CD4-positive, alpha-beta T cell (primary cell): ENCODE measurements at regions not wholly inside any gene's neighbourhood (a gene's known extent, or its start where the extent isn't known, plus 50 kb on each side); places are given as distances from the start of the nearest gene placed in this dataset.

ENCODE experiments used
- ATAC-seq: fragments of 200-7000 bp; cut with Tn5 transposase; one replicate; pipeline ENCODE4 v1.10.0; 2022; ENCODE audit warnings: mild to moderate bottlenecking; ENCODE audit not compliant: poor library complexity
- CTCF ChIA-PET: fragments of 350-600 bp; sonication (Branson Sonifier 250); formaldehyde crosslinking; loops from one replicate; lab custom pipeline; 2021; ENCODE audit warnings: antibody characterized with exemption, inconsistent platforms; lab: Charles Lee
- POLR2A ChIA-PET: fragments of 350-600 bp; sonication (Branson Sonifier 250); formaldehyde crosslinking; loops from one replicate; lab custom pipeline; 2021; ENCODE audit warnings: antibody characterized with exemption, inconsistent platforms; lab: Charles Lee
- DNase-seq, 14 experiments: peaks; one replicate each; pipeline ENCODE4 v3.0.0-alpha.2; 2013 to 2020; ENCODE audit warnings: mixed read lengths in 2 of 14
- H3K27ac ChIP-seq, 2 donors: one replicate each; pipeline versions ENCODE4 v1.5.1 to v1.7.0; 2013; ENCODE audit warnings: low read length in 2 of 2, low read depth in 1 of 2, mild to moderate bottlenecking in 1 of 2
- H3K27me3 ChIP-seq, 2 experiments: 1 replicate in 1 of 2; 2 replicates in 1 of 2; pipeline versions ENCODE4 v1.6.1 to v1.7.0; 2013; ENCODE audit warnings: low read length in 2 of 2, control low read depth in 1 of 2, mild to moderate bottlenecking in 1 of 2, moderate library complexity in 1 of 2; ENCODE audit not compliant: insufficient read depth in 2 of 2, control insufficient read depth in 1 of 2
- H3K36me3 ChIP-seq: one replicate; pipeline ENCODE4 v1.6.1; 2013; ENCODE audit warnings: low read length, control low read depth; ENCODE audit not compliant: insufficient read depth
- H3K4me1 ChIP-seq: one replicate; pipeline ENCODE4 v1.6.1; 2013; ENCODE audit warnings: low read length, control low read depth; ENCODE audit not compliant: insufficient read depth
- H3K4me3 ChIP-seq: one replicate; pipeline ENCODE4 v1.5.1; 2013; ENCODE audit warnings: mild to moderate bottlenecking, low read length, moderate library complexity
- H3K9me3 ChIP-seq, 2 experiments: 1 replicate in 1 of 2; 2 replicates in 1 of 2; pipeline versions ENCODE4 v1.6.1 to v1.7.0; 2013; ENCODE audit warnings: low read length in 2 of 2, mild to moderate bottlenecking in 2 of 2, control low read depth in 1 of 2, moderate library complexity in 1 of 2; ENCODE audit not compliant: control insufficient read depth in 1 of 2, insufficient read depth in 1 of 2
- H3K27ac Mint-ChIP-seq: one replicate; pipeline ENCODE4 v1.8.0; 2020; ENCODE audit warnings: mixed read lengths
- H3K27me3 Mint-ChIP-seq: one replicate; pipeline ENCODE4 v1.8.0; 2021; ENCODE audit warnings: mixed read lengths
- H3K36me3 Mint-ChIP-seq: one replicate; pipeline ENCODE4 v1.8.0; 2021; ENCODE audit warnings: low read depth, mixed read lengths
- H3K4me1 Mint-ChIP-seq: one replicate; pipeline ENCODE4 v1.8.0; 2021; ENCODE audit warnings: low read depth, mixed read lengths
- H3K4me3 Mint-ChIP-seq: one replicate; pipeline ENCODE4 v1.8.0; 2020; ENCODE audit warnings: mild to moderate bottlenecking, mixed read lengths
- H3K9me3 Mint-ChIP-seq: one replicate; pipeline ENCODE4 v1.8.0; 2020; ENCODE audit warnings: mixed read lengths
- CTCF ChIP-seq: fragments of 200-600 bp; IDR thresholded peaks from one replicate; pipeline ENCODE4 v1.8.0; 2022; ENCODE audit warnings: antibody characterized with exemption, mild to moderate bottlenecking
- intact Hi-C, 2 experiments: fragments of 100-400 bp; cut with DNase I in 1 of 2; cut with micrococcal nuclease in 1 of 2; formaldehyde crosslinking; loops; one replicate each; pipeline versions ENCODE4 v1.15.1 to v1.9.0; 2023 to 2025; cut with DNase I, micrococcal nuclease

- DNase-seq (no peak), ATAC-seq (no peak)
- intact Hi-C loops = no loop called here
- Mint-ChIP-seq H3K27me3 (no peaks in the 10 kb centered on the region), H3K36me3 (no peaks in the 10 kb centered on the region), H3K4me3 (no peak overlapping the region), H3K27ac (no peak overlapping the region), H3K4me1 (no peaks in the 10 kb centered on the region), H3K9me3 (peaks cover 3% of the 10 kb centered on the region)
- no peaks in the 10 kb centered on the region for H3K4me1 ChIP-seq
- no peak overlapping the region for H3K4me3 ChIP-seq
- POLR2A ChIA-PET = no interaction called here
- H3K9me3 ChIP-seq = peaks cover 0 to 5% of the 10 kb centered on the region in 2 experiments
- no peaks in the 10 kb centered on the region for H3K36me3 ChIP-seq
- H3K27ac ChIP-seq = no peak overlapping the region
- no peak for TF ChIP-seq CTCF
- CTCF ChIA-PET = no interaction called here
- no peaks in the 10 kb centered on the region for H3K27me3 ChIP-seq
Observed at GRCh38 chr5:145347026-145347616, 488.0 kb downstream of the PRELID2 start.

GRCh38 chr5:145345511-145346287 lies 489.4 kb downstream of the PRELID2 start:
- no peaks in the 10 kb centered on the region for H3K27me3 Mint-ChIP-seq
- ATAC-seq (no peak), DNase-seq (no peak)
- H3K4me3 Mint-ChIP-seq = no peak overlapping the region
- H3K36me3 Mint-ChIP-seq = no peaks in the 10 kb centered on the region
- no peaks in the 10 kb centered on the region for H3K9me3 ChIP-seq
- H3K9me3 Mint-ChIP-seq = peaks cover under 1% of the 10 kb centered on the region
- ChIA-PET CTCF (no interaction called here), POLR2A (no interaction called here)
- TF ChIP-seq CTCF = no peak
- H3K4me1 ChIP-seq = no peaks in the 10 kb centered on the region
- no peaks in the 10 kb centered on the region for H3K36me3 ChIP-seq
- H3K27ac Mint-ChIP-seq = no peak overlapping the region
- H3K4me3 ChIP-seq = no peak overlapping the region
- no peak overlapping the region for H3K27ac ChIP-seq
- intact Hi-C loops = no loop called here
- H3K27me3 ChIP-seq = no peaks in the 10 kb centered on the region
- H3K4me1 Mint-ChIP-seq = no peaks in the 10 kb centered on the region

- CTCF ChIA-PET = no interaction called here
- DNase-seq = no peak
Observed at GRCh38 chr5:145341842-145342241, 493.3 kb downstream of the PRELID2 start.

More at GRCh38 chr5:145341842-145342241, 493.3 kb downstream of the PRELID2 start:
- H3K9me3 ChIP-seq = peaks cover 4 to 11% of the 10 kb centered on the region in 2 experiments
- ATAC-seq = no peak
- no peaks in the 10 kb centered on the region for H3K27me3 ChIP-seq
- Mint-ChIP-seq H3K4me1 (no peaks in the 10 kb centered on the region), H3K27ac (no peak overlapping the region), H3K36me3 (no peaks in the 10 kb centered on the region), H3K27me3 (no peaks in the 10 kb centered on the region), H3K9me3 (peaks cover 4% of the 10 kb centered on the region), H3K4me3 (no peak overlapping the region)
- TF ChIP-seq CTCF = no peak
- no peaks in the 10 kb centered on the region for H3K36me3 ChIP-seq
- POLR2A ChIA-PET = no interaction called here
- no peak overlapping the region for H3K27ac ChIP-seq
- H3K4me3 ChIP-seq = no peak overlapping the region
- intact Hi-C loops = no loop called here
- no peaks in the 10 kb centered on the region for H3K4me1 ChIP-seq
